Activated CD4-positive, alpha-beta T cell treated with anti-CD3 and anti-CD28 coated beads, Interleukin-2, amount 10 ng/mL, durations not matched to agents 7 days and 5 days (primary cell): ENCODE measurements at regions not wholly inside any gene's neighbourhood (a gene's known extent, or its start where the extent isn't known, plus 50 kb on each side); places are given as distances from the start of the nearest gene placed in this dataset.

Source experiments
- CTCF ChIA-PET: fragments of 350-600 bp; sonication (Branson Sonifier 250); formaldehyde crosslinking; loops from one replicate; lab custom pipeline; 2021; ENCODE audit warnings: antibody characterized with exemption; lab: Charles Lee
- POLR2A ChIA-PET: fragments of 350-600 bp; sonication (Branson Sonifier 250); formaldehyde crosslinking; loops from one replicate; lab custom pipeline; 2021; ENCODE audit warnings: antibody characterized with exemption; lab: Charles Lee
- DNase-seq: peaks from one replicate; pipeline ENCODE4 v3.0.0-alpha.2; 2020
- H3K27ac Mint-ChIP-seq: one replicate; pipeline ENCODE4 v1.8.0; 2021; ENCODE audit warnings: mild to moderate bottlenecking, moderate library complexity, mixed read lengths
- H3K27me3 Mint-ChIP-seq: one replicate; pipeline ENCODE4 v1.8.0; 2021; ENCODE audit warnings: mixed read lengths
- H3K36me3 Mint-ChIP-seq: one replicate; pipeline ENCODE4 v1.8.0; 2021; ENCODE audit warnings: low read depth, mixed read lengths
- H3K4me1 Mint-ChIP-seq: one replicate; pipeline ENCODE4 v1.8.0; 2021; ENCODE audit warnings: mixed read lengths
- H3K4me3 Mint-ChIP-seq: one replicate; pipeline ENCODE4 v1.8.0; 2021; ENCODE audit warnings: mild to moderate bottlenecking, moderate library complexity, mixed read lengths
- H3K9me3 Mint-ChIP-seq: one replicate; pipeline ENCODE4 v1.8.0; 2021; ENCODE audit warnings: mixed read lengths

GRCh38 chr4:147334478-147334877 is 146.4 kb upstream of the EDNRA start:
- Mint-ChIP-seq H3K4me1 (no peaks in the 10 kb centered on the region), H3K27ac (no peak overlapping the region), H3K27me3 (no peaks in the 10 kb centered on the region), H3K36me3 (no peaks in the 10 kb centered on the region), H3K9me3 (no peaks in the 10 kb centered on the region), H3K4me3 (no peak overlapping the region)
- POLR2A ChIA-PET, result no interaction called here
- CTCF ChIA-PET, result no interaction called here
- DNase-seq, result no peak

- DNase-seq, result no peak
- Mint-ChIP-seq H3K27me3 (no peaks in the 10 kb centered on the region), H3K4me1 (no peaks in the 10 kb centered on the region), H3K27ac (no peak overlapping the region), H3K9me3 (no peaks in the 10 kb centered on the region), H3K36me3 (no peaks in the 10 kb centered on the region), H3K4me3 (no peak overlapping the region)
- POLR2A ChIA-PET, result no interaction called here
- CTCF ChIA-PET, result no interaction called here
These were observed 145.7 kb upstream of the EDNRA start for GRCh38 chr4:147335183-147335582.

GRCh38 chr4:147336252-147336651 is 144.6 kb upstream of the EDNRA start:
- H3K9me3 Mint-ChIP-seq, result no peaks in the 10 kb centered on the region
- H3K27ac Mint-ChIP-seq, result no peak overlapping the region
- H3K36me3 Mint-ChIP-seq, result no peaks in the 10 kb centered on the region
- DNase-seq, result no peak
- POLR2A ChIA-PET, result no interaction called here
- no peaks in the 10 kb centered on the region for H3K4me1 Mint-ChIP-seq
- no peaks in the 10 kb centered on the region for H3K27me3 Mint-ChIP-seq
- H3K4me3 Mint-ChIP-seq, result no peak overlapping the region
- CTCF ChIA-PET, result no interaction called here

GRCh38 chr4:147339100-147339499 is 141.8 kb upstream of the EDNRA start:
- Mint-ChIP-seq H3K36me3 (no peaks in the 10 kb centered on the region), H3K9me3 (peaks cover 2% of the 10 kb centered on the region), H3K27me3 (no peaks in the 10 kb centered on the region), H3K27ac (no peak overlapping the region), H3K4me1 (no peaks in the 10 kb centered on the region), H3K4me3 (no peak overlapping the region)
- DNase-seq, result no peak
- POLR2A ChIA-PET, result no interaction called here
- CTCF ChIA-PET, result no interaction called here

GRCh38 chr4:147340111-147340510 is 140.8 kb upstream of the EDNRA start:
- Mint-ChIP-seq H3K36me3 (no peaks in the 10 kb centered on the region), H3K9me3 (peaks cover 2% of the 10 kb centered on the region), H3K4me1 (no peaks in the 10 kb centered on the region), H3K4me3 (no peak overlapping the region), H3K27ac (no peak overlapping the region), H3K27me3 (no peaks in the 10 kb centered on the region)
- ChIA-PET CTCF (no interaction called here), POLR2A (no interaction called here)
- DNase-seq, result no peak

- Mint-ChIP-seq H3K27ac (no peak overlapping the region), H3K36me3 (no peaks in the 10 kb centered on the region), H3K4me3 (no peak overlapping the region), H3K27me3 (no peaks in the 10 kb centered on the region), H3K4me1 (no peaks in the 10 kb centered on the region), H3K9me3 (peaks cover 2% of the 10 kb centered on the region)
- ChIA-PET POLR2A (no interaction called here), CTCF (no interaction called here)
- DNase-seq, result no peak
These were observed 140.2 kb upstream of the EDNRA start for GRCh38 chr4:147340591-147341120.

- Mint-ChIP-seq H3K9me3 (peaks cover 2% of the 10 kb centered on the region), H3K27ac (no peak overlapping the region), H3K36me3 (no peaks in the 10 kb centered on the region), H3K4me3 (no peak overlapping the region), H3K27me3 (no peaks in the 10 kb centered on the region), H3K4me1 (no peaks in the 10 kb centered on the region)
- ChIA-PET POLR2A (no interaction called here), CTCF (no interaction called here)
- no peak for DNase-seq
These were observed 137.2 kb upstream of the EDNRA start for GRCh38 chr4:147343692-147344091.

- Mint-ChIP-seq H3K9me3 (peaks cover 2% of the 10 kb centered on the region), H3K27me3 (no peaks in the 10 kb centered on the region), H3K4me1 (no peaks in the 10 kb centered on the region), H3K4me3 (no peak overlapping the region), H3K36me3 (no peaks in the 10 kb centered on the region), H3K27ac (no peak overlapping the region)
- no peak for DNase-seq
- POLR2A ChIA-PET, result no interaction called here
- CTCF ChIA-PET, result no interaction called here
These were observed 135.2 kb upstream of the EDNRA start for GRCh38 chr4:147345662-147346061.

- H3K4me1 Mint-ChIP-seq, result no peaks in the 10 kb centered on the region
- ChIA-PET CTCF (interaction anchor here (0.6 kb wide), 1 partner anchor 405 kb away, joined by 5 read pairs; no protein-coding TSS in a partner anchor), POLR2A (no interaction called here)
- H3K27me3 Mint-ChIP-seq, result no peaks in the 10 kb centered on the region
- H3K9me3 Mint-ChIP-seq, result no peaks in the 10 kb centered on the region
- no peak overlapping the region for H3K27ac Mint-ChIP-seq
- DNase-seq, result no peak
- no peak overlapping the region for H3K4me3 Mint-ChIP-seq
- H3K36me3 Mint-ChIP-seq, result no peaks in the 10 kb centered on the region
These were observed 133.7 kb upstream of the EDNRA start for GRCh38 chr4:147347217-147347616.

GRCh38 chr4:147349193-147349592 is 131.7 kb upstream of the EDNRA start:
- no peak for DNase-seq
- Mint-ChIP-seq H3K27ac (no peak overlapping the region), H3K36me3 (no peaks in the 10 kb centered on the region), H3K27me3 (no peaks in the 10 kb centered on the region), H3K9me3 (no peaks in the 10 kb centered on the region), H3K4me1 (no peaks in the 10 kb centered on the region), H3K4me3 (no peak overlapping the region)
- POLR2A ChIA-PET, result no interaction called here
- CTCF ChIA-PET, result no interaction called here

GRCh38 chr4:147351083-147351787 is 129.7 kb upstream of the EDNRA start:
- no peaks in the 10 kb centered on the region for H3K4me1 Mint-ChIP-seq
- POLR2A ChIA-PET, result interaction anchor here (0.6 kb wide), 1 partner anchor 285 kb away, joined by 3 read pairs; no protein-coding TSS in a partner anchor
- H3K9me3 Mint-ChIP-seq, result no peaks in the 10 kb centered on the region
- CTCF ChIA-PET, result no interaction called here
- no peaks in the 10 kb centered on the region for H3K36me3 Mint-ChIP-seq
- H3K27ac Mint-ChIP-seq, result no peak overlapping the region
- no peak for DNase-seq
- no peaks in the 10 kb centered on the region for H3K27me3 Mint-ChIP-seq
- H3K4me3 Mint-ChIP-seq, result no peak overlapping the region

GRCh38 chr4:147354237-147354636 is 126.7 kb upstream of the EDNRA start:
- H3K27me3 Mint-ChIP-seq, result no peaks in the 10 kb centered on the region
- DNase-seq, result no peak
- H3K27ac Mint-ChIP-seq, result no peak overlapping the region
- ChIA-PET CTCF (no interaction called here), POLR2A (no interaction called here)
- H3K9me3 Mint-ChIP-seq, result peaks cover 2% of the 10 kb centered on the region
- no peak overlapping the region for H3K4me3 Mint-ChIP-seq
- no peaks in the 10 kb centered on the region for H3K36me3 Mint-ChIP-seq
- no peaks in the 10 kb centered on the region for H3K4me1 Mint-ChIP-seq

GRCh38 chr4:147355032-147355656 is 125.8 kb upstream of the EDNRA start:
- Mint-ChIP-seq H3K36me3 (no peaks in the 10 kb centered on the region), H3K4me1 (no peaks in the 10 kb centered on the region), H3K4me3 (no peak overlapping the region), H3K9me3 (peaks cover 2% of the 10 kb centered on the region), H3K27ac (no peak overlapping the region), H3K27me3 (no peaks in the 10 kb centered on the region)
- DNase-seq, result no peak
- POLR2A ChIA-PET, result no interaction called here
- CTCF ChIA-PET, result no interaction called here
